Natural killer cell (primary cell): ENCODE measurements at regions not wholly inside any gene's neighbourhood (a gene's known extent, or its start where the extent isn't known, plus 50 kb on each side); places are given as distances from the start of the nearest gene placed in this dataset.

Experiments
- ATAC-seq, 3 donors: fragments of 150-1000 bp in 2 of 3; fragments of 200-7000 bp in 1 of 3; cut with Tn5 transposase; 1 replicate in 1 of 3; 2 replicates in 2 of 3; pipeline ENCODE4 v1.10.0; 2021; ENCODE audit warnings: mild to moderate bottlenecking in 2 of 3, moderate library complexity in 2 of 3
- DNase-seq, 2 donors: peaks; one replicate each; pipeline versions ENCODE4 v3.0.0 to v3.0.0-alpha.2; 2013 to 2021; ENCODE audit warnings: mixed read lengths in 1 of 2
- H3K27ac ChIP-seq: one replicate; pipeline ENCODE4 v1.5.1; 2013; ENCODE audit warnings: mild to moderate bottlenecking, low read length
- H3K27me3 ChIP-seq: one replicate; pipeline ENCODE4 v1.6.1; 2013; ENCODE audit warnings: low read length; ENCODE audit not compliant: control insufficient read depth, insufficient read depth
- H3K36me3 ChIP-seq: one replicate; pipeline ENCODE4 v1.6.1; 2013; ENCODE audit warnings: low read length; ENCODE audit not compliant: control insufficient read depth, insufficient read depth
- H3K4me1 ChIP-seq: one replicate; pipeline ENCODE4 v1.6.1; 2013; ENCODE audit warnings: low read length; ENCODE audit not compliant: control insufficient read depth, insufficient read depth
- H3K4me3 ChIP-seq: one replicate; pipeline ENCODE4 v1.5.1; 2013; ENCODE audit warnings: low read length
- H3K9me3 ChIP-seq: one replicate; pipeline ENCODE4 v1.6.1; 2013; ENCODE audit warnings: low read length; ENCODE audit not compliant: control insufficient read depth, insufficient read depth
- H3K27ac Mint-ChIP-seq, 2 donors: one replicate each; pipeline ENCODE4 v1.8.0; 2022; ENCODE audit warnings: mild to moderate bottlenecking in 2 of 2, mixed read lengths in 2 of 2, moderate library complexity in 1 of 2
- H3K27me3 Mint-ChIP-seq, 2 donors: one replicate each; pipeline ENCODE4 v1.8.0; 2022; ENCODE audit warnings: low read depth in 2 of 2, mixed read lengths in 2 of 2
- H3K36me3 Mint-ChIP-seq: one replicate; pipeline ENCODE4 v1.8.0; 2022; ENCODE audit warnings: mixed read lengths
- H3K4me1 Mint-ChIP-seq, 2 donors: one replicate each; pipeline ENCODE4 v1.8.0; 2022; ENCODE audit warnings: mixed read lengths in 2 of 2
- H3K4me3 Mint-ChIP-seq: one replicate; pipeline ENCODE4 v1.8.0; 2022; ENCODE audit warnings: mild to moderate bottlenecking, moderate library complexity, mixed read lengths
- H3K9me3 Mint-ChIP-seq, 2 donors: one replicate each; pipeline ENCODE4 v1.8.0; 2022; ENCODE audit warnings: mixed read lengths in 2 of 2
- WGBS: methylation state at CpG from one replicate; pipeline ENCODE4 v1.1.7; 2013; ENCODE audit warnings: missing lambda C conversion rate; ENCODE audit not compliant: insufficient coverage; 5-methylcytosine and 5-hydroxymethylcytosine counted together
- intact Hi-C: fragments of 100-400 bp; cut with micrococcal nuclease; formaldehyde crosslinking; loops from one replicate; pipeline ENCODE4 v1.14.2; 2022
- TF ChIP-seq, protein P1 (sequence below): fragments of 200-600 bp; IDR thresholded peaks from one replicate; pipeline ENCODE4 v1.8.0; 2022; ENCODE audit warnings: antibody characterized with exemption

DNA sequence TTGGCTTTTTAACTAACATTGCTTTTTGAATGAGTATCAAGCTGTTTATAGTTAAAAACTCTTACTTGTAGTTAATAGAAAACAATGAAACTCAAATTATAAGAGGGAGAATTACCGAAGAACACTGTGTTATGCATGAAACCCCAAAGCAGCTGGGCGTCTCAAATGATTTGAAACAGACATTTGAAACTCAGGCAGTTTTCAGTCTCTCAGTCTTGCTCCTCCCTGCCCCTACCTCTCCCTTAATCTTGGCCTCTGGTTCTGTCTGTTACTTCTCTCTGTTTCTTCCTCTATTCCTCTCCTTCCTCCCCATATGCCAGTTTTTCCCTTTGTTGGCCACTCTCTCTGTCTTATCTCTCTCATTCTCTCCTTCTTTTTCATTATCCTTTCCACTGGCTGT is 118.3 kb upstream of the SYNPR start:
- Mint-ChIP-seq H3K9me3 (peaks cover 13 to 14% of the 10 kb centered on the region in 2 donors), H3K4me3 (no peak overlapping the region), H3K27me3 (no peaks in the 10 kb centered on the region), H3K4me1 (no peaks in the 10 kb centered on the region), H3K36me3 (no peaks in the 10 kb centered on the region), H3K27ac (no peak overlapping the region)
- Histone ChIP-seq H3K4me1 (no peaks in the 10 kb centered on the region), H3K36me3 (no peaks in the 10 kb centered on the region), H3K27me3 (no peaks in the 10 kb centered on the region), H3K4me3 (no peak overlapping the region), H3K27ac (no peak overlapping the region), H3K9me3 (no peaks in the 10 kb centered on the region)
- intact Hi-C loops, result no loop called here
- WGBS, result 78% methylated on average over 2 of the region's 2 CpGs
- DNase-seq, result no peak
- ATAC-seq, result no peak
- TF ChIP-seq, protein P1, sequence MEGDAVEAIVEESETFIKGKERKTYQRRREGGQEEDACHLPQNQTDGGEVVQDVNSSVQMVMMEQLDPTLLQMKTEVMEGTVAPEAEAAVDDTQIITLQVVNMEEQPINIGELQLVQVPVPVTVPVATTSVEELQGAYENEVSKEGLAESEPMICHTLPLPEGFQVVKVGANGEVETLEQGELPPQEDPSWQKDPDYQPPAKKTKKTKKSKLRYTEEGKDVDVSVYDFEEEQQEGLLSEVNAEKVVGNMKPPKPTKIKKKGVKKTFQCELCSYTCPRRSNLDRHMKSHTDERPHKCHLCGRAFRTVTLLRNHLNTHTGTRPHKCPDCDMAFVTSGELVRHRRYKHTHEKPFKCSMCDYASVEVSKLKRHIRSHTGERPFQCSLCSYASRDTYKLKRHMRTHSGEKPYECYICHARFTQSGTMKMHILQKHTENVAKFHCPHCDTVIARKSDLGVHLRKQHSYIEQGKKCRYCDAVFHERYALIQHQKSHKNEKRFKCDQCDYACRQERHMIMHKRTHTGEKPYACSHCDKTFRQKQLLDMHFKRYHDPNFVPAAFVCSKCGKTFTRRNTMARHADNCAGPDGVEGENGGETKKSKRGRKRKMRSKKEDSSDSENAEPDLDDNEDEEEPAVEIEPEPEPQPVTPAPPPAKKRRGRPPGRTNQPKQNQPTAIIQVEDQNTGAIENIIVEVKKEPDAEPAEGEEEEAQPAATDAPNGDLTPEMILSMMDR, result no peak

DNA sequence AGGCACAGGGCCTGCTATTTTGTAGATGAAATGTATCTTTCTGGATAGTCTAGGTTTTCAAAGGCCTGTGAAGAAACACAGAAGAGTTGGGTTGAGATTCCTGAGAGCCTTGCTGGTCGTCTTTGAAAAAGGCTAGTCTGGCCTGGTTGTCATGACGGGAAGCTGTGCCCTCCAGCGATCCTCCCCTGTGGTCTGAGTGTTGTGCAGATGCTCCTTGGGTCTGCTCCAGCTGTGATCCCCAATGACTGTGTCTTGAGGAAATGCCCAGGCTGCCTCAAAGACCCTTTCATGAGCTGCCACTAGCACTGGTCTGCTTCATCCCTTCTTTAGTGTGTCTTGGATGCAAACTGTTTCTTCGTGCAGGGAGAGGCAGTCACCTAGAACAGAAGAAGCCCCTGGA is 111.0 kb upstream of the SYNPR start:
- TF ChIP-seq, protein P1, result no peak
- H3K4me1 Mint-ChIP-seq, result no peaks in the 10 kb centered on the region
- H3K9me3 ChIP-seq, result no peaks in the 10 kb centered on the region
- no peaks in the 10 kb centered on the region for H3K36me3 ChIP-seq
- no peaks in the 10 kb centered on the region for H3K27me3 Mint-ChIP-seq
- H3K4me3 Mint-ChIP-seq, result no peak overlapping the region
- no peak for ATAC-seq
- intact Hi-C loops, result no loop called here
- H3K27ac ChIP-seq, result no peak overlapping the region
- no peak for DNase-seq
- H3K27ac Mint-ChIP-seq, result no peak overlapping the region
- no peaks in the 10 kb centered on the region for H3K27me3 ChIP-seq
- 60% methylated on average over 4 of the region's 4 CpGs for WGBS
- H3K4me1 ChIP-seq, result no peaks in the 10 kb centered on the region
- H3K4me3 ChIP-seq, result no peak overlapping the region
- no peaks in the 10 kb centered on the region for H3K36me3 Mint-ChIP-seq
- H3K9me3 Mint-ChIP-seq, result peaks cover 5 to 13% of the 10 kb centered on the region in 2 donors

- intact Hi-C loops, result no loop called here
- no peaks in the 10 kb centered on the region for H3K9me3 ChIP-seq
- no peak for DNase-seq
- ATAC-seq, result no peak
- H3K4me3 ChIP-seq, result no peak overlapping the region
- H3K36me3 ChIP-seq, result no peaks in the 10 kb centered on the region
- no peaks in the 10 kb centered on the region for H3K27me3 ChIP-seq
- no peak overlapping the region for H3K27ac Mint-ChIP-seq
- no peaks in the 10 kb centered on the region for H3K27me3 Mint-ChIP-seq
- H3K9me3 Mint-ChIP-seq, result peaks cover 5 to 10% of the 10 kb centered on the region in 2 donors
- H3K36me3 Mint-ChIP-seq, result no peaks in the 10 kb centered on the region
- no peaks in the 10 kb centered on the region for H3K4me1 ChIP-seq
- no peak overlapping the region for H3K4me3 Mint-ChIP-seq
- no peaks in the 10 kb centered on the region for H3K4me1 Mint-ChIP-seq
- TF ChIP-seq, protein P1, result no peak
- no peak overlapping the region for H3K27ac ChIP-seq
Measured at GRCh38 chr3:63168179-63168578, 109.9 kb upstream of the SYNPR start.

DNA sequence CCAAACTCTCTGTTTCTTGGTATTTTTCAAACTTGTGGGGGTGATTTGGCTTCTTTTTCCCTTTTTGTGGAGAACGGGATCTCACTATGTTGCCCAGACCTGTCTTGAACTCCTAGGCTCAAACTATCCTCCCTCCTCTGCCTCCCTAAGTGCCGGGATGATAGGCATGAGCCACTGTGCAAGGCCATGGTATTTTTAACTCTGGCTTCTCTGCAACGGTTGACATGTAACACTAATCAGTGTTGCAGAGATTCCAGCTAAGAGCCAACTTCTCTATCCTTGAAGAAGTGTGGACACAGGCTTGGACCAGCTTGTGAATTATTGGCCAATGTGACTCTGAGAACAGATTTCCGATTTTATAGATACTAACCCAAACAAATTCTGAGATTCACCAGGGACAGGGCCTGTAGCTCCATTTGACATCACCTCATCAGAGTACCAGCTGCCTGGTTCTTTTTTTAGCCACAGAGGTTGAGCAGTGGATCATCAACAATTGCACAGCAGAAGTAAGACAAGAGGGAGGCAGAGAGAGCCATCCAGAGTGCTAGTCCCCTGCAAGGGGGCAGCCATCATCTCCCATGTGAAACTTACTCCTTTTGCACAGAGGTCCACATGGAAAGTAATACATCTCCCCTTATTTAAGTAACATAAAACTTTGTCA is 98.1 kb upstream of the SYNPR start:
- no peaks in the 10 kb centered on the region for H3K4me1 ChIP-seq
- Mint-ChIP-seq H3K27ac (no peak overlapping the region), H3K4me3 (no peak overlapping the region), H3K9me3 (peaks cover 6 to 8% of the 10 kb centered on the region in 2 donors), H3K27me3 (no peaks in the 10 kb centered on the region), H3K36me3 (no peaks in the 10 kb centered on the region), H3K4me1 (no peaks in the 10 kb centered on the region)
- H3K27me3 ChIP-seq, result no peaks in the 10 kb centered on the region
- no peak overlapping the region for H3K27ac ChIP-seq
- no peaks in the 10 kb centered on the region for H3K36me3 ChIP-seq
- H3K9me3 ChIP-seq, result peaks cover 3% of the 10 kb centered on the region
- ATAC-seq (no peak), DNase-seq (no peak)
- H3K4me3 ChIP-seq, result no peak overlapping the region
- intact Hi-C loops, result no loop called here
- TF ChIP-seq, protein P1, result no peak
- WGBS, result 66% methylated on average over 4 of the region's 4 CpGs
